GM12878 (cell line): ENCODE measurements at regions not wholly inside any gene's neighbourhood (a gene's known extent, or its start where the extent isn't known, plus 50 kb on each side); places are given as distances from the start of the nearest gene placed in this dataset.

Experiments used
- BACH1 ChIP-seq: fragments of 450-650 bp; IDR thresholded peaks from 2 replicates; pipeline ENCODE4 v1.6.1; 2017; ENCODE audit warnings: mild to moderate bottlenecking, borderline replicate concordance
- CEBPB ChIP-seq, 2 experiments: fragments of 150-350 bp in 1 of 2; IDR thresholded peaks; 2 replicates each; pipeline ENCODE4 v1.6.1; 2012 to 2014; ENCODE audit warnings: low read depth in 2 of 2, low read length in 2 of 2, borderline replicate concordance in 1 of 2, inconsistent platforms in 1 of 2
- ETV6 ChIP-seq, 2 experiments: fragments of 450-650 bp in 1 of 2; IDR thresholded peaks in 1 of 2; conservative IDR thresholded peaks in 1 of 2; 2 replicates each; pipeline ENCODE4 v1.6.1; 2014; ENCODE audit warnings: antibody characterized with exemption in 1 of 2, borderline replicate concordance in 1 of 2, low read depth in 1 of 2, mild to moderate bottlenecking in 1 of 2, moderate library complexity in 1 of 2
- EZH2 ChIP-seq: IDR thresholded peaks from 2 replicates; pipeline ENCODE4 v1.6.1; 2012; ENCODE audit warnings: low read depth, mild to moderate bottlenecking, control low read depth, inconsistent platforms, low read length, borderline replicate concordance; ENCODE audit not compliant: control insufficient read depth
- JUND ChIP-seq: IDR thresholded peaks from 2 replicates; pipeline ENCODE4 v1.6.1; 2012; ENCODE audit warnings: low read depth, mild to moderate bottlenecking, low read length, improper control_type of control experiment, moderate library complexity
- MTA3 ChIP-seq: IDR thresholded peaks from 2 replicates; pipeline ENCODE4 v1.6.1; 2012; ENCODE audit warnings: low read length, inconsistent platforms, borderline replicate concordance
- POLR2A ChIP-seq: IDR thresholded peaks from 2 replicates; pipeline ENCODE4 v1.6.1; 2011; ENCODE audit warnings: low read depth, mild to moderate bottlenecking, low read length
- RB1 ChIP-seq: fragments of 450-650 bp; formaldehyde crosslinking; IDR thresholded peaks from 2 replicates; pipeline ENCODE4 v1.6.1; 2017; ENCODE audit warnings: mild to moderate bottlenecking, borderline replicate concordance
- REST ChIP-seq: IDR thresholded peaks from 2 replicates; pipeline ENCODE4 v1.6.1; 2012; ENCODE audit warnings: mild to moderate bottlenecking, low read depth, low read length
- SMC3 ChIP-seq: IDR thresholded peaks from 2 replicates; pipeline ENCODE4 v1.6.1; 2011; ENCODE audit warnings: low read length, improper control_type of control experiment, borderline replicate concordance
- STAT1 ChIP-seq: fragments of 450-650 bp; conservative IDR thresholded peaks from 2 replicates; pipeline ENCODE4 v1.6.1; 2014; ENCODE audit warnings: antibody characterized with exemption, mild to moderate bottlenecking
- TCF7 ChIP-seq: IDR thresholded peaks from 2 replicates; pipeline ENCODE4 v1.6.1; 2014; ENCODE audit warnings: antibody characterized with exemption, borderline replicate concordance
- YY1 ChIP-seq: IDR thresholded peaks from 2 replicates; pipeline ENCODE4 v1.6.1; 2011; ENCODE audit warnings: low read depth, mild to moderate bottlenecking, low read length
- TF ChIP-seq, protein P1 (sequence below), 3 experiments: IDR thresholded peaks in 2 of 3; conservative IDR thresholded peaks in 1 of 3; 2 replicates each; pipeline ENCODE4 v1.5.1; 2011; ENCODE audit warnings: low read depth in 3 of 3, low read length in 3 of 3, mild to moderate bottlenecking in 3 of 3, control low read depth in 2 of 3, moderate library complexity in 2 of 3, inconsistent platforms in 1 of 3, mixed read lengths in 1 of 3; ENCODE audit not compliant: control insufficient read depth in 2 of 3, insufficient read depth in 1 of 3; ENCODE audit errors: extremely low read depth in 1 of 3

GRCh38 chr15:98549741-98550140, 98.6 kb upstream of the IGF1R start:
- TF ChIP-seq, protein P1, sequence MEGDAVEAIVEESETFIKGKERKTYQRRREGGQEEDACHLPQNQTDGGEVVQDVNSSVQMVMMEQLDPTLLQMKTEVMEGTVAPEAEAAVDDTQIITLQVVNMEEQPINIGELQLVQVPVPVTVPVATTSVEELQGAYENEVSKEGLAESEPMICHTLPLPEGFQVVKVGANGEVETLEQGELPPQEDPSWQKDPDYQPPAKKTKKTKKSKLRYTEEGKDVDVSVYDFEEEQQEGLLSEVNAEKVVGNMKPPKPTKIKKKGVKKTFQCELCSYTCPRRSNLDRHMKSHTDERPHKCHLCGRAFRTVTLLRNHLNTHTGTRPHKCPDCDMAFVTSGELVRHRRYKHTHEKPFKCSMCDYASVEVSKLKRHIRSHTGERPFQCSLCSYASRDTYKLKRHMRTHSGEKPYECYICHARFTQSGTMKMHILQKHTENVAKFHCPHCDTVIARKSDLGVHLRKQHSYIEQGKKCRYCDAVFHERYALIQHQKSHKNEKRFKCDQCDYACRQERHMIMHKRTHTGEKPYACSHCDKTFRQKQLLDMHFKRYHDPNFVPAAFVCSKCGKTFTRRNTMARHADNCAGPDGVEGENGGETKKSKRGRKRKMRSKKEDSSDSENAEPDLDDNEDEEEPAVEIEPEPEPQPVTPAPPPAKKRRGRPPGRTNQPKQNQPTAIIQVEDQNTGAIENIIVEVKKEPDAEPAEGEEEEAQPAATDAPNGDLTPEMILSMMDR (IDR thresholded peaks at IDR 0.05 in 2 of 3, conservative IDR thresholded peaks at IDR 0.05 in 1 of 3; ENCODE audit: control insufficient read depth in 2 of 3, extremely low read depth in 1 of 3, insufficient read depth in 1 of 3, low read depth in 3 of 3, low read length in 3 of 3): no peak
- TF ChIP-seq ETV6 (conservative IDR thresholded peaks at IDR 0.05 in 1 of 2, IDR thresholded peaks at IDR 0.05 in 1 of 2; ENCODE audit: borderline replicate concordance in 1 of 2, low read depth in 1 of 2): no peak
- TF ChIP-seq YY1: no peak
- no peak for TF ChIP-seq CEBPB (IDR thresholded peaks at IDR 0.05; ENCODE audit: borderline replicate concordance in 1 of 2, low read depth in 2 of 2, low read length in 2 of 2)
- TF ChIP-seq STAT1: no peak
- no peak for TF ChIP-seq REST
- no peak for TF ChIP-seq POLR2A
- no peak for TF ChIP-seq BACH1
- no peak for TF ChIP-seq TCF7
- no peak for TF ChIP-seq MTA3
- TF ChIP-seq JUND: no peak
- no peak for TF ChIP-seq EZH2
- no peak for TF ChIP-seq SMC3
- TF ChIP-seq RB1: no peak
